SK-N-SH (cell line): ENCODE measurements at regions not wholly inside any gene's neighbourhood (a gene's known extent, or its start where the extent isn't known, plus 50 kb on each side); places are given as distances from the start of the nearest gene placed in this dataset.
"Not testable (repeated sequence)": the region's sequence is repeated elsewhere in the genome, so short reads cannot be mapped to it uniquely, and the experiment has no call there.

ENCODE experiments used
- CTCF ChIA-PET: fragments of 300-600, 350-600 bp; formaldehyde crosslinking; extraction: SDS; loops from one replicate; lab custom pipeline; 2021; lab: Yijun Ruan, JAX
- POLR2A ChIA-PET: fragments of 350-600 bp; sonication (Branson Sonifier 250); formaldehyde crosslinking; extraction: SDS; loops from one replicate; lab custom pipeline; 2020; ENCODE audit warnings: antibody characterized with exemption, inconsistent platforms; lab: Yijun Ruan, JAX
- DNase-seq: peaks from one replicate; pipeline ENCODE4 v3.0.0; 2012
- H2AFZ ChIP-seq: fragments of 200-600 bp; sonication (generic); 2 replicates; pipeline ENCODE4 v1.8.1; 2016; ENCODE audit warnings: antibody characterized with exemption, mild to moderate bottlenecking, low read depth
- H3F3A ChIP-seq: fragments of 200-600 bp; sonication (generic); replicated peaks from 2 replicates; pipeline ENCODE3; 2016; ENCODE audit warnings: antibody characterized with exemption, mild to moderate bottlenecking; ENCODE audit not compliant: insufficient read depth
- H3K27ac ChIP-seq, 2 experiments: fragments of 200-500 bp in 1 of 2; fragments of 200-600 bp in 1 of 2; sonication (Bioruptor generic) in 1 of 2; sonication (generic), shearing (Covaris generic) in 1 of 2; 2 replicates each; pipeline versions ENCODE4 v1.5.1 to v1.6.1; 2014 to 2016; ENCODE audit warnings: low read depth in 2 of 2, inconsistent platforms in 1 of 2, low read length in 1 of 2, mild to moderate bottlenecking in 1 of 2, mixed read lengths in 1 of 2
- H3K27me3 ChIP-seq: fragments of 200-600 bp; sonication (generic), shearing (Covaris generic); 2 replicates; pipeline ENCODE4 v1.6.1; 2016; ENCODE audit warnings: mixed run types; ENCODE audit not compliant: insufficient read depth
- H3K36me3 ChIP-seq, 2 experiments: fragments of 200-500 bp in 1 of 2; fragments of 200-600 bp in 1 of 2; sonication (Bioruptor generic) in 1 of 2; sonication (generic) in 1 of 2; replicated peaks in 1 of 2; 2 replicates each; pipeline versions ENCODE3 to v1.5.1; 2014 to 2016; ENCODE audit warnings: low read length in 1 of 2, mild to moderate bottlenecking in 1 of 2; ENCODE audit not compliant: insufficient read depth in 2 of 2, control insufficient read depth in 1 of 2
- H3K4me1 ChIP-seq, 2 experiments: fragments of 200-500 bp in 1 of 2; fragments of 200-600 bp in 1 of 2; sonication (Bioruptor generic) in 1 of 2; sonication (generic), shearing (Covaris generic) in 1 of 2; 2 replicates each; pipeline versions ENCODE4 v1.5.1 to v1.6.1; 2014 to 2016; ENCODE audit warnings: low read depth in 1 of 2, low read length in 1 of 2, mixed run types in 1 of 2; ENCODE audit not compliant: insufficient read depth in 2 of 2, control insufficient read depth in 1 of 2
- H3K4me2 ChIP-seq: fragments of 200-600 bp; sonication (generic), shearing (Covaris generic); 2 replicates; pipeline ENCODE4 v1.6.1; 2017; ENCODE audit warnings: mixed run types
- H3K4me3 ChIP-seq, 2 experiments: fragments of 200-500 bp in 1 of 2; fragments of 200-600 bp in 1 of 2; sonication (Bioruptor generic) in 1 of 2; sonication (generic), shearing (Covaris generic) in 1 of 2; 2 replicates each; pipeline versions ENCODE4 v1.5.1 to v1.8.1; 2014 to 2016; ENCODE audit warnings: low read depth in 2 of 2, inconsistent platforms in 1 of 2, low read length in 1 of 2, mild to moderate bottlenecking in 1 of 2, mixed read lengths in 1 of 2, moderate library complexity in 1 of 2
- H3K79me2 ChIP-seq: fragments of 200-600 bp; sonication (generic); 2 replicates; pipeline ENCODE4 v1.8.1; 2017; ENCODE audit warnings: mild to moderate bottlenecking; ENCODE audit not compliant: insufficient read depth
- H3K9ac ChIP-seq: fragments of 200-600 bp; sonication (generic); 2 replicates; pipeline ENCODE4 v1.6.1; 2017; ENCODE audit warnings: mixed run types
- H3K9me2 ChIP-seq: fragments of 200-600 bp; sonication (generic); 2 replicates; pipeline ENCODE4 v1.6.1; 2017; ENCODE audit warnings: mixed run types
- H3K9me3 ChIP-seq: fragments of 200-600 bp; sonication (generic); 2 replicates; pipeline ENCODE4 v1.6.1; 2017; ENCODE audit warnings: mixed run types, mild to moderate bottlenecking, moderate library complexity
- H4K20me1 ChIP-seq: fragments of 200-600 bp; sonication (generic); 2 replicates; pipeline ENCODE4 v1.6.1; 2017; ENCODE audit warnings: mild to moderate bottlenecking, mixed run types; ENCODE audit not compliant: insufficient read depth
- RAD21 ChIP-seq: IDR thresholded peaks from 2 replicates; pipeline ENCODE4 v1.6.1; 2012; ENCODE audit warnings: mild to moderate bottlenecking, low read length
- REST ChIP-seq: IDR thresholded peaks from 2 replicates; pipeline ENCODE4 v1.6.1; 2012; ENCODE audit warnings: mild to moderate bottlenecking, low read depth, low read length, moderate library complexity
- TAF1 ChIP-seq: IDR thresholded peaks from 2 replicates; pipeline ENCODE4 v1.6.1; 2012; ENCODE audit warnings: low read depth, mild to moderate bottlenecking, low read length, moderate library complexity, borderline replicate concordance
- TCF12 ChIP-seq: IDR thresholded peaks from 2 replicates; pipeline ENCODE4 v1.4.0; 2012
- TEAD4 ChIP-seq: IDR thresholded peaks from 2 replicates; pipeline ENCODE4 v1.4.0; 2012; ENCODE audit warnings: mild to moderate bottlenecking, borderline replicate concordance; ENCODE audit not compliant: insufficient read depth
- WGBS: methylation state at CpG from one replicate; pipeline ENCODE4 v1.1.6; 2017; ENCODE audit warnings: low lambda C conversion rate; 5-methylcytosine and 5-hydroxymethylcytosine counted together

GRCh38 chr17:33572615-33573014 lies 279.5 kb upstream of the ASIC2 start:
- Histone ChIP-seq H3K9me2 (no peaks in the 10 kb centered on the region), H3K36me3 (no peaks in the 10 kb centered on the region), H3F3A (no peaks in the 10 kb centered on the region), H3K4me2 (no peak overlapping the region), H3K9ac (no peak overlapping the region), H3K27ac (no peak overlapping the region), H3K27me3 (no peaks in the 10 kb centered on the region), H2AFZ (no peak overlapping the region), H3K4me1 (no peaks in the 10 kb centered on the region), H3K4me3 (no peak overlapping the region), H3K79me2 (no peaks in the 10 kb centered on the region), H4K20me1 (no peaks in the 10 kb centered on the region), H3K9me3 (no peaks in the 10 kb centered on the region)
- CTCF ChIA-PET: no interaction called here
- TF ChIP-seq REST: peak; percentile 90
- TF ChIP-seq TCF12: no peak
- 37% methylated on average over 3 of the region's 3 CpGs for WGBS
- DNase-seq: no peak
- POLR2A ChIA-PET: no interaction called here

GRCh38 chr17:33574942-33575445 lies 281.9 kb upstream of the ASIC2 start:
- no peaks in the 10 kb centered on the region for H3K4me1 ChIP-seq
- no peak overlapping the region for H3K4me3 ChIP-seq
- no peaks in the 10 kb centered on the region for H3K9me2 ChIP-seq
- no peaks in the 10 kb centered on the region for H3K36me3 ChIP-seq
- H3K27ac ChIP-seq: no peak overlapping the region
- no peak overlapping the region for H2AFZ ChIP-seq
- POLR2A ChIA-PET: no interaction called here
- no peaks in the 10 kb centered on the region for H3K9me3 ChIP-seq
- no peak for DNase-seq
- H3K79me2 ChIP-seq: no peaks in the 10 kb centered on the region
- no peak overlapping the region for H3K9ac ChIP-seq
- 10% methylated on average over 4 of the region's 4 CpGs for WGBS
- TF ChIP-seq TEAD4: no peak
- no peak for TF ChIP-seq TAF1
- TF ChIP-seq RAD21: no peak
- CTCF ChIA-PET: no interaction called here
- no peak overlapping the region for H3K4me2 ChIP-seq
- no peaks in the 10 kb centered on the region for H3K27me3 ChIP-seq
- H3F3A ChIP-seq: no peaks in the 10 kb centered on the region
- no peaks in the 10 kb centered on the region for H4K20me1 ChIP-seq

- H4K20me1 ChIP-seq, H3K9ac ChIP-seq, H3F3A ChIP-seq, H3K79me2 ChIP-seq, H3K4me1 ChIP-seq, H3K4me2 ChIP-seq, DNase-seq, H3K4me3 ChIP-seq, H3K27me3 ChIP-seq, H3K36me3 ChIP-seq, H3K9me2 ChIP-seq, H2AFZ ChIP-seq, H3K9me3 ChIP-seq, POLR2A ChIA-PET, CTCF ChIA-PET, H3K27ac ChIP-seq: not testable (repeated sequence)
- WGBS: 70% methylated on average over 6 of the region's 6 CpGs
Measured at GRCh38 chr17:33579740-33580139, 286.6 kb upstream of the ASIC2 start.
